ENCODE measurements at regions not wholly inside any gene's neighbourhood (a gene's known extent, or its start where the extent isn't known, plus 50 kb on each side); places are given as distances from the start of the nearest gene placed in this dataset.

GRCh38 chr20:57004951-57005933 is 261.2 kb downstream of the BMP7 start:
- no peak for DNase-seq

- no peak for DNase-seq
These were observed 259.9 kb downstream of the BMP7 start for GRCh38 chr20:57006411-57007170.

DNA sequence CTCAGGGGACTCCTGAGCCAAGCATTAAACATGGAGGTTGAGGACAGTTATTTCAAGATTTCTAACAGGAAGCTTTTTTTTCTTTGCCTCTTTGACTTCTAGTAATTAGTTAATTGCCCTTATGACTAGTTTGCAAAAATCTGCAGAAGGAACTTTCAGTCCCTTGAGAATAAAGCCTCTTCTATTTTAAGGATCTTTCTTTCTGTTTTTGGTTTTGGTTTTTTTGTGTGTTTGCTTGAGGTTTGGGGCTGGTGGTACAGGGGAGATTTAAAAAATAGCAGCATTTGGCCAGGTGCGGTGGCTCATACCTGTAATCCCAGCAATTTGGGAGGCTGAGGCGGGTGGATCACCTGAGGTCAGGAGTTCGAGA is 259.3 kb downstream of the BMP7 start:
- no peak for DNase-seq

DNA sequence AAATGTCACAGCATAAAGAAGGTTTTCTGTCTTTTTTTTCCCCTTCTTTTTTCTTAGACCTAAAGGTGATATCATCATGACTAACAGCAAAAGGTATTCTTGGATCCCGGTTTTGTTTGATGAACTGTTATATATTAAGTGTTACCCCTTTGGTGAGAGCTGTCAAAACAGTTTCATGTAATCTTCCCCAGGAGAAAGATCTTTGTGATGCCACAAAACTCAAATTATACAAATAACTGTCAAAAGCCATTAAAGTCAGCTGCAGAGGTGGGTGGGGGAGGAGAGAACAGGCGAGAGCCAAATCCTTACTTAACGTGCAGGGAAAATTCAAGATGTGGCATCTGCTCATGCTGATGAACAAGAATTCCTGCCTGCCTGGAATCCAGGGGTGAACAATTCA is 258.2 kb downstream of the BMP7 start:
- DNase-seq = no peak

- DNase-seq = no peak
These were observed 257.1 kb downstream of the BMP7 start for GRCh38 chr20:57009355-57009754.

DNA sequence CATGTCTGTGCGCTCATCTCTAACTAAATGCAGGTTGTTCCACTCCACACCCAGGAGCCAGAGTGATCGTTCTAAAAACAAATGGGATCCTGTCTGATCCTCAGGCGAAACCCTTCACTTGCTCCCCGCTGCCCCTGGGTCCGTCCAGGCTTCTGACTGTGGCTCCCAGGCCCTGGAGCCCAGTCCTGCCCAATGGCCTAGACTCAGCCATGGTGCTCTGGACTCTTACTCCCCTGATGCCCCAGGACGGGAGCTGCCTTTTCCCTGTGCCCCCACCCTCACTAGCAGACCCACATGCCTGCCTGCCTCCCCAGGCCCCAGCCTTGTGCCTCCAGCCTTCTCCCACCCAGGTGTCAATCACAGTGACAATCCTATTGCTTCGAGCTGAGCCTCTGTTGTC is 256.7 kb downstream of the BMP7 start:
- DNase-seq = no peak

GRCh38 chr20:57012691-57013090 is 253.8 kb downstream of the BMP7 start:
- DNase-seq = no peak

GRCh38 chr20:57013217-57013616 is 253.2 kb downstream of the BMP7 start:
- DNase-seq = no peak

DNA sequence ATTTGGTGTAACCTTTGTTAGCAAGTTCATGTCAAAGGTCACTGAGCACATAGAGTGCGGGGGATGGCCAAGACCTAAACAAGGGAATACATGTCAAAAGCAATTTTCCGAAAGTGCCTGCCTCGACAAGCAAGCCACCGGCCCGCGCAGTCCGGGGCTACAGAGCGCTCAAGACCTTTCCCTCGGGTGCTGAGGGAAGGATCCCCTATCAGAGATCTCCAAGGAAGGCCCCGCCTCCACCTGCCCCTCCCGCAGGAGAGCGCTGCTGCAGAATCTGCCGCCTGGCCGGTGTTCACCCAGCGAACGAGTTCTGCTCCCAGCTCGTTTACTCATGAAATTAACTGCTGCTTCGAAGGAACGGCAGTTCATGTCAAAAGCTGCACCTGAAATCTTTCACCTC is 252.7 kb downstream of the BMP7 start:
- DNase-seq = no peak

GRCh38 chr20:57020364-57020763 is 246.1 kb downstream of the BMP7 start:
- DNase-seq = no peak

DNA sequence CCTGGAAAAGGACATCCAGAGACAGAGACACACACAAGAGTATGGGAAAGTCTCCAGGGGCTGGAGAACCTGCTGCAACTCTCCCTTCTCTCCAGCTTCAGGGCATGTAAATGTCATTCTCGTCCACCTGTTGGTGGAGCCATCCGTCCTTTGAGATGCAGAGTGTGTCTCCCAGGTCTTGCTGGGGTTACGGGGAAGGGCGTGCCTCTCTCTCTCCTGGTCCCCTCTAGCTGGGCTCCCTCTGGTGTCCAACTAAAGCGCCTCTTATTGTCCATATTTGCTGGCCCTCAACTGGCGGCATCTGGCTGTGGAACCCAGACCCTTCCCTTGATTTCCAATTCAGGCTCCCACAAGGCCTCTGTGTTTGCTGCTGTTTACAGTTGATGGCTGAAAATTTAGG is 244.1 kb downstream of the BMP7 start:
- no peak for DNase-seq

- no peak for DNase-seq
These were observed 243.4 kb downstream of the BMP7 start for GRCh38 chr20:57023007-57023406.

GRCh38 chr20:57023997-57024396 is 242.4 kb downstream of the BMP7 start:
- no peak for DNase-seq

DNA sequence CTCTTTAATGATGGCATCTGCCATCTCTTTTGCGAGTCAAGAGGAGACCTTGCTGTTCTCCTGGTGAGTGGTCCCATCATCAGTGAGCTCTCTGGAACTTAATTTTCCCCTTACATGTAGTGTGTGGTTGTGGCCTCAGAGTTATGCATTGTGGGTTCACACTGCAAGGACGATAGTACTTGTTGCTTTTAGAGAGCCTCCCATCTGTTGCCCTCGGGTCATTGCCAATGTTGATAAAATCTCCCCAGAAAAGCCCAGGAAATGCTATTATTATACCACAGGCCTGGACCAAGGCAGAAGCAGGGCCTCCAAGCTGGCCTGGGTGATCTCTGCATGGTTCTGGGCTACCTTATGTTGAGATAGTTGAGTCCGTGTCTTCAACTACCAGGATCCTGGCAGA is 241.6 kb downstream of the BMP7 start:
- no peak for DNase-seq

GRCh38 chr20:57025261-57025660 is 241.2 kb downstream of the BMP7 start:
- DNase-seq = no peak

DNA sequence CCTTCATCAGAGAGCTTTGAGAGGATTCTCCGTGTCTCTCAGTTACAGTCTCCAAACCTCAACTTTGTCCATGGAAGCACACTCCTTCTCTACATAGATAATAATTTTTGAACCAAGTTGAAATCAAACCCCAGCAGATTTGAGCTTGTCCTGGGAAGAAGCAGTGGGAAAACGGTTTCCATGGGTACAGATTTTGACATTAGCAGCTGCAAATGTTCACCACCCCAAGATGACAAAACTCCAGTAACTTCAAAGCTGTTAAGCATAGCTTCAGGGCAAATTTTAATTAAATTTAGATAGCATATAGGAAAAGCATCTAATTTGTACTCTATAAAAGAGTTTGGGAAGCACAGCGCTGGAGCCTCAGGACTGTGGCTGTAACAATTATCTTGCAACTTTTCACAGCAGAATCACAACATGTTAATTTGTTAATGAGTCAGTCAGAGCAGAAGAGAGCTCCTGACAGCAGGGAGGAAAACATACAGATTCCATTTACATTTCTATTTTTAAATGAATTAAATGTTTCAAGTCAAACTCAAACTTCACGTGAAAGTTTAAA is 240.7 kb downstream of the BMP7 start:
- DNase-seq = no peak

GRCh38 chr20:57027777-57028176 is 238.7 kb downstream of the BMP7 start:
- DNase-seq = no peak

DNA sequence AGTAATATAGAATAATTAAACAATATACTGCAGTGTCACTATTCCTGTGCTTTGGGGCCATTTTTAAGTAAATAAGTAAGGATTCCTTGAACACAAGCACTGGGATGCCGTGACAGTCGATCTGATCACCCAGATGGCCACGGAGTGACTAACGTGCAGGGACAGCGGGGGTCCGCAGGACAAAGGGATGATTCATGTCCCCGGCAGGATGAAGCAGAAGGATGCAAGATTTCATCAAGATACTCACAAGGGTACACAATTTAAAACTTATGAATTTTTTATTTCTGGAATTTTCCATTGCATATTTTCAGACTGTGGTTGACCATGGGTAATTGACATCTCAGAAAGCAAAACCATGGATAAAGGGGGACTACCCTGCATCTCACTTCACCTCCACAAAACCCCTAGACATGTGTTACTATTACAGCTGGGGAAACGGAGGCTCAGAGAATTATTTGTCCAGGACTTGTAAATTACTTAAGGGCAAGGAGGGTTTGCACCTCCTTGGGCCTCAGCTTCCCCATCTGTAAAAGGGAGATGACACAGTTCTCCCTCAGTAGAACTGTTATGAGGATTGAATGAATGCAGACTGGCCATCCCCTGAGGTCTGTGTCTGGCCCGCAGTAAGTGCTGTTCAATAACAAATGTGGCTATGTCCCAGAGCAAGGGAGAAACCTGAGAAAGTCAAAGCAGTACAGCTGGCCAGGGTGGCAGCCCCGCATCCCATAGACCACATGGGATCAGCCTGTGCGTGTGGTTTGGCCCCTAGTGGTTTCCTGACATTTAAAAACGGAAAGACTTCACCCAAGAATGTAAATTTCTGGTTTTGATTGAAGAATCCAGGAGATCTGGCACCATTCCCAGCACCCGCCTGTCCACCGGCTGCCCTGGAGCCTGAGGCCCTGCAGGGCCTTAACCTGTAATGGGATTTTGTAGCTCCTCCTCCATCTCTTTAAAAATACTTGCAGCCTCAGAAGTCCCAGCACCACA is 235.5 kb downstream of the BMP7 start:
- DNase-seq = no peak

DNA sequence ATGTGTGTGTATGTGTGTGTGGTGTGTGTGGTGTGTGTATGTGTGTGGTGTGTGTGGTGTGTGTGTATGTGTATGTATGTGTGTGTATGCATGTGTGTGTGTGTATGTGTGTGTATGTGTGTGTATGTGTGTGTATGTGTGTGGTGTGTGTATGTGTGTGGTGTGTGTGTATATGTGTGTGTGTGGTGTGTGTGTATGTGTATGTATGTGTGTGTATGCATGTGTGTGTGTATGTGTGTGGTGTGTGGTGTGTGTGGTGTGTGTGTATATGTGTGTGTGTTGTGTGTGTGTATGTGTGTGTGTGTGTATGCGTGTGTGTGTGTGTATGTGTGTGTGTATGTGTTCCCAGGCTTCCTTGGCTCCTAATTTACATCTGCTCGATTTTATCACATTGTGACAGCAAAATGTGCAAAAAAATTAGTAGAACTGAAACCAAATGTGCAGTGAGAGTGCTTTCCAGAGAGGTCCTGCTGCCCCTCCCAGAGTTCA is 234.5 kb downstream of the BMP7 start:
- DNase-seq = no peak

DNA sequence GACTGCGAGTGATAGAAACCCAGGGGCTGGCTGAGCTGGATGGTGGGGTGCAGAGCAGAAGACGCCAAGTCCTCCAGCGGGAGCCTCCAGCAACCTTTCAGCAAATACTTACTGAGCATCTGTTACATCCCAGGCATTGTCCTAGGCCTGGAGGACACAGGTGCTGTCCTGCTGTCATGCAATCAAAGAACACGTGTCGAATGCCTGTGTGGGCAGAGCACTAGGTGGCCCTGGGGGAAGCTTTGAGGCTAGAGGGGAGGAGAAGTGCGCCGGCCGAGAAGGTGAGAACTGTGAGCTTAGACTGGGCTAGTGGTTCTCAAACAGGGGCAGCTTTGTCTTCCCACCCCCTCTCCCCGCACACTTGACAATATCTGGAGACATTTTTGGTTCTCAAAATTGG is 233.6 kb downstream of the BMP7 start:
- DNase-seq = no peak

DNA sequence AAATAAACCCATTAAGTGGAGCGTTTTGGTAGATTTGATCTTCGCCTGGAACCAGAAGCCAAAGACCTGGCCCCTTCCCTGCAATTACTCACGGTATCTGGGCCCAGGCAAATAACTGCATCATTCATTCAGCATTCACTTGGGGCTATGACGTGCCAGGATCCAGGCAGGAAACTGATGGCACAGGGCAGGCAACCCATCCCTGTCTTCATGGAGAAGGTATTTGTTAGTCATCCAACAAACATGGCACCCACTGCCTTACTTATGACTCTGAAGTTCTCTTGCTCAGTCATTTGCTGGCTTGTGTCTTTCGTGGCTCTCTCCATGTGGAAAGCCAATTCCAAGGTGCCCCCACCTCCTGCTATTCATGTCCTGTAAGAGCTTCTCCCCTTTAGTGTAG is 232.4 kb downstream of the BMP7 start:
- no peak for DNase-seq

DNA sequence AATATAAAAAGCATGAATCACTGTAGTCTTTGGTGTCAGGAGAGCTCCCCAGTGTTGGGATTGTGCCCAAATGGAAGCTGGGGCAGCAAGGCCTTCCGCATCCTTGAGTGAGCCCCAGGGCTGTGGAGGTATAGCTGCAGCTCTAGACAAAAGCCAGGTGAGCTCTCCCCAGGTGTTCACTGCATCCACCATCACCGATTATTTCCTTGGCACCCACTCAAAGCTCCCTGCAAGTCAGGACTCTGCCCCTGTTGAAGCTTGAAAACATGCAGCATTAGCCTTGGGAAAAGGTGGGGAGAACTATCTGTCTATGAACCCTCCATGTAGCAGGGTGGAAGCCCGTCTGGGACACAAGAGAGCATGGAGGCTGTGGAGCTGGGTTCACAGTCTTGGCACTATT is 228.8 kb downstream of the BMP7 start:
- no peak for DNase-seq

Data from MV-4-11 (cell line).